Urinary bladder (tissue), 3 donors: ENCODE measurements at regions not wholly inside any gene's neighbourhood (a gene's known extent, or its start where the extent isn't known, plus 50 kb on each side); places are given as distances from the start of the nearest gene placed in this dataset.

Experiments
- DNase-seq: peaks from one replicate; pipeline ENCODE4 v3.0.0-alpha.2; 2015; ENCODE audit errors: extremely low spot score
- H3K27ac ChIP-seq: one replicate; pipeline ENCODE4 v1.5.1; 2013; ENCODE audit warnings: low read depth, mild to moderate bottlenecking, moderate library complexity
- H3K36me3 ChIP-seq: one replicate; pipeline ENCODE4 v1.6.1; 2013; ENCODE audit warnings: mild to moderate bottlenecking, moderate library complexity; ENCODE audit not compliant: insufficient read depth
- H3K4me1 ChIP-seq: one replicate; pipeline ENCODE4 v1.6.1; 2013; ENCODE audit warnings: mild to moderate bottlenecking, moderate library complexity; ENCODE audit not compliant: insufficient read depth
- H3K4me3 ChIP-seq: one replicate; pipeline ENCODE4 v1.5.1; 2013; ENCODE audit warnings: low read depth, low read length
- WGBS: extraction: QIAGEN DNeasy Blood & Tissue Kit; methylation state at CpG from one replicate; pipeline ENCODE4 v1.1.7; 2013; 5-methylcytosine and 5-hydroxymethylcytosine counted together
- donor health status: healthy with polysubstance abuse.
- donor health status: healthy.

DNA sequence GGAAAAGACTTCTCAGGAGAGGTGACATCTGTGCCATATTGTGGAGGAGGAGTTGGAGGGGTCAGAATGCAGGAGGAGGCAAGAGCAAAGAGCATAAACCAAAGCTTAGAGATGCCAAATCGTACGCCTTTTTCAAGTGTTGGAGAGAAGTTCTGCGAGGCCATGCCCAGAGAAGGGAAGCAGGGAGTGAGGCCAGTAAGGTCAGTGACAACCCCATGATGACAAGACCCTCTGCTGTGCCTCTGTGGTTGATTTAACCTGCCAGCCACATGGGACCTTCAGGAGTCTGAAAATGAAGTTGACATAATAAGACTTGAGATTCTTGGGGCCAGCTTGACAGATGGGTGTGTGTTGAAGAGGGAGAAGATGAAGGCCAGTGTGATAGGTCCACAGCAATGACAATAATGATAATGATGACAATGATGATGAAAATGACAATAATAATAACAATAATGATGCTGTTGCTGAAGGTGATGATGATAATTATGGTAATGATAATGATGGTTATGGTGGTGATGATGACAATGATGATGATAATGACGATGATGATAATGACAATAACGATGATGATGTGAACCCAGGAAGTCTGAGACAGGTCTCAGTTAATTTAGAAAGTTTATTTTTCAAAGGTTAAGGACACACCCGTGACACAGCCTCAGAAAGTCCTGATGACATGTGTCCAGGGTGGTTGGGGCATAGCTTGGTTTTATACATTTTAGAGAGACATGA, 152.6 kb upstream of the B3GAT1 start:
- DNase-seq: no peak
- 91% methylated on average over 6 of the region's 6 CpGs for WGBS
- H3K36me3 ChIP-seq: no peaks in the 10 kb centered on the region
- H3K4me3 ChIP-seq: no peak overlapping the region
- H3K4me1 ChIP-seq: no peaks in the 10 kb centered on the region
- no peak overlapping the region for H3K27ac ChIP-seq

DNA sequence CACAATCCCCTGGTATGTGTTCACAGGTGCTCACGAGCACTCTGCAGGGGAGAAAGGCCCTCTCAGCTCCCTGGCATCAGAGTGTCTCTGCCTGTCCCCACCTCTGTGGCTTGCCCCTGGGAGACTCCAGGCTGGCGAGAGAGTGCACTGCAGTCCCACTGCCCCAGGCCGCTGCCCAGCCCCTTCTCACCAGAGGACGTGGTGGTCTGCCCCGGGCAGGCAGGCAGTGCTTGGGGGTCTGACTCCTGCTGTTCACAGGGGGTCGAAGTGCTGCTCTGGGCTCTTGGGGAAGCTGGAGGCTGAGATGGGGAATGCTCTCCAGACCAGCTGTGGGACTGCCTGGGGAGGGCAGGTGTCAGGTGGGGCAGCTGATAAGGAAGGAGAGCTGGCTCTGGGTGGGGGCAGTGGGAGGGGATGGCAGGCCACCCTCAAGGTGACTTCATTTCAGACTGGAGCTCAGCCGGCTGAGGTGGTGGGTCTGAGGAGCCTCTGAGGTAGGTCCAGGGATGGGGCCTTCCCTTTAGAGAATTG, 151.0 kb upstream of the B3GAT1 start:
- 82% methylated on average over 7 of the region's 7 CpGs for WGBS
- DNase-seq: no peak
- Histone ChIP-seq H3K4me1 (no peaks in the 10 kb centered on the region), H3K27ac (no peak overlapping the region), H3K36me3 (no peaks in the 10 kb centered on the region), H3K4me3 (no peak overlapping the region)

DNA sequence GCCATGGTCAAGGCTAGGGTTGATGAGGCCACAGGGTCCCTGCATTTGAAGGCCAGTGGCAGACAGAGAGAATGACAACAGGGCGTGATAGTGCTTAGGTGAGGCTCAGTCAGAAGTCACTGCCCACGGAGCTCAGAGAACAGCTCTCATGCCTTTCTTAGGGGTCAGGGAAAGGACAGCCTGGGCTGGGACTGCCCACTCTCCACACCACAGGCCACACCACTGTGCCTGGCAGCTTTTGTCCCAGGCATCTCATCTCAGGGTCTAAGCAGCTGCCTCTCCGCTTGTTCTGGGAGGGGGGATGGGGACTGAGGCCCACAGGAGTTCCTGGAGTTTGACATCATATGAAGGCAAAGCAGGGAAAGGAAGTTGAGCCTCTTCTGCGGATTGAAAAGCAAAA, 150.2 kb upstream of the B3GAT1 start:
- H3K4me3 ChIP-seq: no peak overlapping the region
- no peak for DNase-seq
- H3K36me3 ChIP-seq: no peaks in the 10 kb centered on the region
- H3K27ac ChIP-seq: no peak overlapping the region
- H3K4me1 ChIP-seq: no peaks in the 10 kb centered on the region
- 55% methylated on average over 4 of the region's 4 CpGs for WGBS

DNA sequence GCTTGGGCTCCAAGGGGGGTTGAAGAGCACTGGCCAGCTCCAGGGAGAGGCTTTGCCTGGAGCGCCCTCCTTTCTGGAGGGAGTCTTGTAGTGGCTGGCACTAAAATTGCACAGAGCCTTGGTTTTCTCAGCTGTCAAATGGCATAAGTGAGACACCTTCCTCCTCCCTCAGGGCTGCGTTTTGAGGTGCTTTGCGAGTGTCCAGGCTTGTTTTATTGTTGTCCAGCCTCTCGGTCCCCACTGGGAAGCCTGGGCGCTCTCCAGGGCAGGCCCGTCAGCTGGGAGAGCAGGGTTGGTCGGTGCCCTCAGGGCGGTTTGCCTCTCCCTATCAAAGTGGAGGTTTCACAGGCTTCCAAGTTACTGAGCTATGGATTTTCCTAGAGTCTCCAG, 149.3 kb upstream of the B3GAT1 start:
- no peaks in the 10 kb centered on the region for H3K36me3 ChIP-seq
- H3K4me3 ChIP-seq: no peak overlapping the region
- no peak overlapping the region for H3K27ac ChIP-seq
- DNase-seq: no peak
- H3K4me1 ChIP-seq: no peaks in the 10 kb centered on the region
- 73% methylated on average over 8 of the region's 8 CpGs for WGBS

- Histone ChIP-seq H3K4me3 (no peak overlapping the region), H3K4me1 (no peaks in the 10 kb centered on the region), H3K27ac (no peak overlapping the region), H3K36me3 (no peaks in the 10 kb centered on the region)
- no peak for DNase-seq
- 62% methylated on average over 12 of the region's 12 CpGs for WGBS
These were observed 148.7 kb upstream of the B3GAT1 start for GRCh38 chr11:134560566-134561330.

- Histone ChIP-seq H3K36me3 (no peaks in the 10 kb centered on the region), H3K4me1 (no peaks in the 10 kb centered on the region), H3K27ac (no peak overlapping the region), H3K4me3 (no peak overlapping the region)
- 73% methylated on average over 6 of the region's 6 CpGs for WGBS
- DNase-seq: no peak
These were observed 148.0 kb upstream of the B3GAT1 start for GRCh38 chr11:134560066-134560465.

- Histone ChIP-seq H3K4me3 (no peak overlapping the region), H3K36me3 (no peaks in the 10 kb centered on the region), H3K27ac (no peak overlapping the region), H3K4me1 (no peaks in the 10 kb centered on the region)
- DNase-seq: no peak
- 55% methylated on average over 9 of the region's 9 CpGs for WGBS
These were observed 147.5 kb upstream of the B3GAT1 start for GRCh38 chr11:134559602-134559962.

DNA sequence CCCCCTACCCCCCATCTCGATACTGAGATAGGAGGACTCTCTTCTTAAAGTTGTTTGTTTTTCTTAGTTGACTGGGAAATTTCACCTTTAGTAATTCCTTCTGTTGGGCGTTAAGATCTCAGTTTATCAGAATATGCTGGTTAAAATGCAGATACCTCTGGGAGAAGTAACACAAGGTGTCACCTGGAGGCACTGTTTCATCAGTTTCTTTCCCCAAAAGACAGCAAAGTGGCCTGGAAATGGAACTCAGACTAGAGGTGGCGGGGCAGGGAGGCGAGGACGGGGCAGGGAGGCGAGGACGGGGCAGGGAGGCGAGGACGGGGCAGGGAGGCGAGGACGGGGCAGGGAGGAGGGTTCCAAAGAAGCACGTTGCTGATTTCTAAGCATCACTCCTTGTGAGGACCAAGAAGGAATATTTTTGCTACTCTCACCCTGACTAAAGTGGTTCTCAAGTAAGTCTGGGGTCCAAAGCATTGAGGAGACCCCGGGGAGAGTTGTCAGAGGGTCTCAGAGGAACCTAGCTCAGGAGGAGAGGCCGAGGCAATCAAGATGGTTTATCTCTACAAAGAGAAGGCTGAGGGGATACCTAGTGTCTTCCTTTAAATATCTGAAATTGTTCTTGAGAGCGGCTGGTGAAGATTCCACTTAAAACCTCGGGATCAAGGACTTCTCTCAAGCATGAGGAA, 147.0 kb upstream of the B3GAT1 start:
- H3K36me3 ChIP-seq: no peaks in the 10 kb centered on the region
- no peak overlapping the region for H3K27ac ChIP-seq
- 76% methylated on average over 16 of the region's 16 CpGs for WGBS
- H3K4me1 ChIP-seq: no peaks in the 10 kb centered on the region
- DNase-seq: no peak
- no peak overlapping the region for H3K4me3 ChIP-seq

DNA sequence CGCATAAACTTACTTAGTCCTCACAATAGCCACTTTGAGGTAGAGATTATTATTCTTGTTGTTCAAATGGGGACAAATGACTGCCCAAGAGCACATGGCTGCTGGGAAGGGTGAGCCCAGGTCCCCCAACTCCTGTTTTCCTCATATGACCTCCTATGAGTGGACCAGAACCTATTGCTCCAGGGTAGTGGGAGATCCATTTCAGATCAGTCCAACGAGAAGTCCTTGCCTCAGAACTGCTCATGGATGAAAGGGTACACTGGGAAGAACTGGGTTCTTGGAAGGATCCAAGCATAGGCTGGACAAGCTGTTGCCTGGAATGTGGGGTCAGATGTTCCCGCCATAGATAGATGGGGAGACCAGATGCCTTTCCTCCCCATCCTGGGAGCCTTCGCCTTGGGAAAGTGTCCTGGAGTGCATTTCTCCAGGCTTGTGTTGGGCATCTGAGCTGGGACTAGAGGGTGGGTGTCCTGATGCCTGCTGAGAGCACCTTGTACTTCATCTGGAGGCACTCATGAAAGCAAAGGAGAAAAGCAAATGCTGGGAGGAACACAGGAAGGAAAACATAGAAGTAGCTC, 146.3 kb upstream of the B3GAT1 start:
- Histone ChIP-seq H3K27ac (no peak overlapping the region), H3K36me3 (no peaks in the 10 kb centered on the region), H3K4me3 (no peak overlapping the region), H3K4me1 (no peaks in the 10 kb centered on the region)
- 95% methylated on average over 4 of the region's 4 CpGs for WGBS
- DNase-seq: no peak

- no peak overlapping the region for H3K27ac ChIP-seq
- H3K4me1 ChIP-seq: no peaks in the 10 kb centered on the region
- DNase-seq: no peak
- 73% methylated on average over 6 of the region's 6 CpGs for WGBS
- no peak overlapping the region for H3K4me3 ChIP-seq
- H3K36me3 ChIP-seq: no peaks in the 10 kb centered on the region
These were observed 145.7 kb upstream of the B3GAT1 start for GRCh38 chr11:134557571-134558257.

- H3K4me3 ChIP-seq: no peak overlapping the region
- H3K4me1 ChIP-seq: no peaks in the 10 kb centered on the region
- H3K27ac ChIP-seq: no peak overlapping the region
- no peak for DNase-seq
- H3K36me3 ChIP-seq: no peaks in the 10 kb centered on the region
- 89% methylated on average over 4 of the region's 4 CpGs for WGBS
These were observed 144.1 kb upstream of the B3GAT1 start for GRCh38 chr11:134556186-134556585.

- H3K4me3 ChIP-seq: no peak overlapping the region
- H3K36me3 ChIP-seq: no peaks in the 10 kb centered on the region
- DNase-seq: no peak
- 93% methylated on average over 7 of the region's 7 CpGs for WGBS
- H3K27ac ChIP-seq: no peak overlapping the region
- no peaks in the 10 kb centered on the region for H3K4me1 ChIP-seq
These were observed 143.5 kb upstream of the B3GAT1 start for GRCh38 chr11:134555510-134555909.

DNA sequence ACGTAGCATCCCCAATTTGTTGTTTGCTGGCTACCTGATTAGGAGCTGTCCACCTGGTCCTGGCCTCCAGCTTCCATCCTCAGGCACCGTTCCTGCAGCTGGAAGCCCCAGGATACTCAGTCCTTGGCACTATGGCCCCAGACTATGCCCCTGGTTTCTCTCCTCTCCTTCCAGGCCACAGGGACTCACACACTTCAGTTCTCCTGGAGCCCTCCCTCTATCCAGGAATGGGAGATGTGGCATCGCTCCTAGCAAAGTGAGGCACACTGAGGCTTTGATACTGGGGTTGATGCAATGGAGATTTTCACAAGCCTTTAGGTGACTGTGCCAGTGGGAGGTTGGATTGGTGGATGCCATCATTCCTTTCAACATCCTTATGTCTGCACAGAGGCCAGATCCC, 142.8 kb upstream of the B3GAT1 start:
- Histone ChIP-seq H3K36me3 (no peaks in the 10 kb centered on the region), H3K4me1 (no peaks in the 10 kb centered on the region), H3K27ac (no peak overlapping the region), H3K4me3 (no peak overlapping the region)
- no peak for DNase-seq
- WGBS: 77% methylated on average over 3 of the region's 3 CpGs
